HG03025 (cell line): ENCODE measurements at regions not wholly inside any gene's neighbourhood (a gene's known extent, or its start where the extent isn't known, plus 50 kb on each side); places are given as distances from the start of the nearest gene placed in this dataset.
"Not testable (repeated sequence)": the region's sequence is repeated elsewhere in the genome, so short reads cannot be mapped to it uniquely, and the experiment has no call there.

Source experiments
- ATAC-seq: cut with Tn5 transposase; IDR thresholded peaks from one replicate; pipeline ENCODE4 v1.9.1; 2021; ENCODE audit warnings: mild to moderate bottlenecking, moderate library complexity; ENCODE audit not compliant: unreplicated experiment, low FRiP score

DNA sequence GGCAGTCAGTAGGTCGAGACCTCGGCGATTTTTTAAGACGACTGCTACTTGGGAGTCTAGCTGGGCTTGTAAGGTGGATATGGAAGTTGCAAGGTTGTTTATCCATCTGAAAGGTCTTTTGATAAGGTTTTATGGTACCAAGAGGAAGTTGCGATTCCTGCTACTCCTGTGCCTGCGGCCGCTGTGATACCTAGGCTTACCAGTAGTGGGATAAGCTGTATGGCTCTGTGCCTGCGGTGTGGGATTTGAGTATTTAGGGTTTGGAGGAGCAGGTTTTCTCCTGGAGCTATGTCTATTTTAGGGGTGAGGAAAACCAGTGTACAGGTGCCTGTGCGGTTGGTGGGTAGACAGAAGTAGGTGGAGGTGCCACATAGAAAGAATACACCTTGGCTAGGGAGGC lies 1059.8 kb downstream of the SI start:
- ATAC-seq, result no peak

- no peak for ATAC-seq
Measured at GRCh38 chr3:164007765-164008164, 1070.5 kb downstream of the SI start.

GRCh38 chr3:164004205-164004604 lies 1074.1 kb downstream of the SI start:
- no peak for ATAC-seq

DNA sequence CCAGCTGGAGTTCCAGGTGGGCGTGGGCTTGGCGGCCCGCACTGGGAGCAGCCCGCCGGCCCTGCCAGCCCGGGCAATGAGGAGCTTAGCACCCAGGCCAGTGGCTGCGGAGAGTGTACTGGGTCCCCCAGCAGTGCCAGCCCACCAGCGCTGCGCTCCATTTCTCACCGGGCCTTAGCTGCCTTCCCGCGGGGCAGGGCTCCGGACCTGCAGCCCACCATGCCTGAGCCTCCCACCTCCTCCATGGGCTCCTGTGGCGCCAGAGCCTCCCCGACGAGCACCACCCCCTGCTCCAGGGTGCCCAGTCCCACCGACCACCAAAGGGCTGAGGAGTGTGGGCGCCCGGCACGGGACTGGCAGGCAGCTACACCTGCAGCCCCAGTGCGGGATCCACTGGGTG lies 1075.3 kb downstream of the SI start:
- ATAC-seq, result not testable (repeated sequence)

DNA sequence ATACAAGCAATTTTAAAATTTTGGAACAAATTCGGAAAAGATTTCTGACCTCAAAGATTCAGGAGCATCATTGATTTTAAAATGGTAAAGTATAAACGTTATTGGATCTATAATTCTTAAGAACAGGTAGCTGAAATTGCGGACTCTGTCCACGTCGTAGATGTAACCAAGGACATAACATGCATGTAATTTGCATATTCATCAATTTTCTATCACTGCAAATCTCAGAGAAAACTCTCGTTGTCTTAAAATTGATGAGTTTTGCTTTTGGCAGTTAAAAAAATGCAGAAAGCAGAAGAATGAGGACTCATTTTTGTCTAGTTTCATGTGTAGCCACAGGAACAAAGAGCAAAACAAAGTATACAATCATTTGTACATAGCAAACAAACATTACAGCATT lies 1094.4 kb downstream of the SI start:
- ATAC-seq, result no peak

DNA sequence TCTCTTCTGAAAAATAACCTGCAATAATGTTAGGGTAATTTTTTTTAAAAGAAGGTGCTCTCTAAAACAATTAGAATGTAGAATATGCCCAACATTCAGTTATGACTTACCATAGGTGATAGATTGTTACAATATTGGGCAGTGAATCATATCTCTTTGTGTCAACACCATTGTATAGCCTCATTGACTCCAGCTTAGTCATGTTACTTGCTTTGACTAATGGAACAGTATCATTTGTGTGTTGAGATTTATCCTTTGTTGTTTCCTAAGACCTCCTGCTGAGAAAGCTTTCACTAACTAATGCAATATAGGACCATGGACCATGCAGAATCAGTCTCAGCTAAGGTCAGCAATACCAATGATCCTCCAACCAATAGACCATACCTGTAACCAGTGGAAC lies 1106.4 kb downstream of the SI start:
- ATAC-seq, result no peak

- ATAC-seq, result no peak
Measured at GRCh38 chr3:163957072-163957471, 1121.2 kb downstream of the SI start.

DNA sequence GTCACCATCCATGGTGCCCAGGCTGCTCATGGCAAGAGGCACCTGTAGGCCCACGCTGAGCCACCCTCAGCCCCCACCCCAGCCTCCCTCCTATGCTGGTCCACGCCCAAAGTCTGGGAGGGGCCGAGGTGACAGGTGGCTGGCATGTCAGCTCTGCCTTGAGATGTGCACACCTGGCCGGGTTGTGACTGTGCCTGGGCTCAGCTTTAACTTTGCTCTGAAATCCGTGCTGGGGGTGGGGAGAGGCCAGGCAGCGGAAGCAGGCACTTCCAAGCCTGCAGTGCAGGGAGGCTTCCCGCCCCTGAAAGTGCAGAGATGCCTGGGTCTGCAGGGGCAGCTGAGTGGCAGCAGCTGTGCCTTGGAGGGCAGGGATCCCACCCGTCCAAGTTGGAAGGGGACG lies 1124.8 kb downstream of the SI start:
- no peak for ATAC-seq

DNA sequence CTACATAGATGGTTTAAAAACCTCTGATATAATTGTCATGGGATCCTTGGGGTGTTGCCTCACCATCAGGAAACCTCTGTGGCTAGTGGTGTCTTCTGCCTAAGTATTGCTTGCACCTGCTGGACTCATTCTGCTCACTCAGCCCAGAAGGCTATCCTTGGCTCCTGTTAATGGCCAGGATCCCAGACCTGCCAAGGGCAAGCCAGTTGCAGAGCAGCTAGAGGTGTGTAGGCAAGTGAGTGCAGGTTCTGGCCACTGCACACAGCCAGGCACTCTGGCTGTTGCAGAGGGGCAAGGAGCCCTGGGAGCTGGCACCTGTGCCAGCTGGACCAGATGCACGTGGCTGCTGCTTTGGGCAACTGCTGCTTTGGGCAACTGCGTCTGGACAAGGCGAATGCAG lies 1125.8 kb downstream of the SI start:
- ATAC-seq, result no peak

DNA sequence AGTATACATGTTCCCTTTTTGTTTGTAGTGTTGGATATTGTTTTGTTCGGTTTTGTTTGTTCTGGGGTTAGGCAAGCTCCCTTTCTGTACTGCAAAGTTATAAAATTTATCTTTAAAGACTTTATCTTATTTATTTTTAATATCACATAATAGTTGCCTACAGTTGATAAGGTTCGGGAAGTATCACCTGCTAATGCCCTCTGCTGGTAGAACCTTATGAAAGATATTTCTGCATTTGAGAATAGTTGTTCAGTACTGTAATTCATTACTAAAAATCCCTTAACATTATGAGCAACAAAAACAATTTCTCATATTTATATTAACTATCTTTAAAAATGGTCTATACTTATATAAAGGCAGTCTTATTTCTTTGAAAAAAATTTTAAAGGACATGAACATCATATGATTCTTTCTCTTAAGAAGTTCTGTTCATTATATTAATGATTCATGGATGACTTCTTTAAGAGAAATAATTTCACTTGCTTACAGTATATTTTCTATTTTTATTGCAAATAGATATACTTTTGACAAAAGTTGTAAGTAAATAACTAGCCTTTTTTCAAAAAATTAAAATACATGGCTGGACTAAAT lies 1126.8 kb downstream of the SI start:
- no peak for ATAC-seq

GRCh38 chr3:163946785-163947184 lies 1131.5 kb downstream of the SI start:
- no peak for ATAC-seq

DNA sequence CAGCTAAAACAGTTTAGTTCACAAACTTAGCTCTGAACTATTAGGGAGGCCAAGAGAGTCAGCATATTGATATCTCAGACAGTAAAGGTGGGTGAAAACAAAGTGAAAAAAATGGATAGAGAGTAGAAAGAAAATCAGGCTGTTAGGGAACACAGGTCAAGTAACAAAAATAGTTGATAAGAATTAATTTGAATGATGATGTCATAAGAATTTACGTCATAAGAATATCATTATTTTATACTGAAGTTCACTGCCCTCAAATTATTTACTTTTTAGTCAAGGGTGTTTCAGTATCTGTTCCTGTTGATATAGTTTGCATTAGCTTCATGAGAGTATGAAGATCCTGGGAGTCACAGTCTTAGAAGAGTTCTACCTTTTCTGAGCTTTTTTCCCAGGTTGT lies 1134.6 kb downstream of the SI start:
- ATAC-seq, result no peak

- ATAC-seq, result no peak
Measured at GRCh38 chr3:163939926-163940325, 1138.4 kb downstream of the SI start.

DNA sequence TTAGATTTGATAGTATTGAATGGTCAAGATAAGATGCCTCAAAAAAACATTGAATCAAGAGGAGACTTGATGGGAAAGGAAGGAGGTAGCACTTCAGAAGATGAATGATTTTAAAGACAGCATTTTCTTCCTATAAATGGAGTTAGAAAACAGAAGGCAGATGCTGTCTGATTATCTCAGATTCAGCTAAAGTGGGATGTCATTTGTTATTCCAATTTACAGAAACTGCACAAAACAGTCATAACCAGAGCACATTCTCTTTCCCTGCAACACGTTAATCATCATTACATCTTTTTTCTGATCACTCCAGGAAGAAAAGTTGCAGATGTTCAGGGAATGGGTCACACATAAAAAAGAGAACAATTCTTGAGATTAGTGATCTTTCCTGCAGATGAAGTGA lies 1141.8 kb downstream of the SI start:
- ATAC-seq, result no peak

- ATAC-seq, result no peak
Measured at GRCh38 chr3:163935411-163935810, 1142.9 kb downstream of the SI start.

DNA sequence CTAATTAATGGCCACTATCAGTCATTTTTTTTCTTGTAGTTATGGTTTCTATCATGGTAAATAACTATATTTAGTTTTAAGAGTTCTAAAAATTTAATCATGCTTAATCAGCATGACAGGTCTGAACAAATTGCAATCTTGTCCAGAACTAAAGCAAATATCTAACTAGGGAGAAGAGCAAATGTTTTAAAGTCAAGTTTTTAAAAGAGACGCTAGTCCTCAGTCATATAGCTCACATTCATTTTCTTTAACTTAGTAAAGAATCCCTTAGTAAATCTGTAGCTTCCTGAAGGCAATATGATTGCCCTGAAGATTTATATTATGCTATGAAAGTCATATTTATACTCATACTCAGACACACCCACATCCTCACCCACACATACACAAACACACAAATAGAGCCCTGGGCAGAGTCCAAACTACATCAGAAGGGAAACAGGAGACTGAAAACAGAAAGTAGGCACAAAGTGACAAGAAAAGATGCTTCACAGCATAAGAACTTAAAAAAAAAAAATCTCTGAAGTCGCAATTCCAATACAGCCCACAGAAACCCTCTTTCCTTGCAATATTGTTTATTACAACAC lies 1149.1 kb downstream of the SI start:
- ATAC-seq, result no peak

- no peak for ATAC-seq
Measured at GRCh38 chr3:163927521-163927920, 1150.8 kb downstream of the SI start.

- ATAC-seq, result peak; percentile 54
Measured at GRCh38 chr3:163924600-163924999, 1153.7 kb downstream of the SI start.

- ATAC-seq, result no peak
Measured at GRCh38 chr3:163919154-163919553, 1159.1 kb downstream of the SI start.

- no peak for ATAC-seq
Measured at GRCh38 chr3:163916596-163917560, 1161.4 kb downstream of the SI start.

GRCh38 chr3:163915280-163915679 lies 1163.0 kb downstream of the SI start:
- no peak for ATAC-seq

DNA sequence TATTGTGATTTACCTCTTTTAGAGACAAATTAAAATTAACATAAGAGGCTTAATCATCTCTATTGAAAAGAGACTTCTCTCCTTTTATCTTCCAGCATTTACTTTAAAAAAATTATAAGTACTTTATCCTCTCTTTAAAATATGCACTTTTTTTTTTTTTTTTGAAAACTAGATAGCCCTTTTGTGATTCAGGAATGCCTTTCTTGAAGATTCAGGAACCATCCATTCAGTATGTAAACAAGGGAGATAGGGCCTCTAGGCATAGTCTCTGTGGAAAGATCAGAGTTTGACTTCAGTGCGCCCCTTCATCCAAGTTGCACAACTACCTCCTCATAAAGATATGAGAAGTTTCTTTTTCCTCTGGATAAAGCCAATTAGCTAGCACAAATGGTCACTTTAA lies 1163.7 kb downstream of the SI start:
- ATAC-seq, result no peak
